Muscle of leg (tissue), 3 donors: ENCODE measurements at regions not wholly inside any gene's neighbourhood (a gene's known extent, or its start where the extent isn't known, plus 50 kb on each side); places are given as distances from the start of the nearest gene placed in this dataset.

Experiments
- DNase-seq: peaks from one replicate; pipeline ENCODE4 v3.0.0; 2013
- H3K27ac ChIP-seq: one replicate; pipeline ENCODE4 v1.5.1; 2013; ENCODE audit warnings: mild to moderate bottlenecking, low read length, control low read depth
- H3K27me3 ChIP-seq: one replicate; pipeline ENCODE4 v1.6.1; 2013; ENCODE audit warnings: low read length; ENCODE audit not compliant: control insufficient read depth, insufficient read depth
- H3K36me3 ChIP-seq: one replicate; pipeline ENCODE4 v1.6.1; 2013; ENCODE audit warnings: low read length; ENCODE audit not compliant: control insufficient read depth, insufficient read depth
- H3K4me1 ChIP-seq: one replicate; pipeline ENCODE4 v1.6.1; 2013; ENCODE audit warnings: low read length; ENCODE audit not compliant: control insufficient read depth, insufficient read depth
- H3K4me3 ChIP-seq: one replicate; pipeline ENCODE4 v1.5.1; 2013; ENCODE audit warnings: low read length, control low read depth
- H3K9me3 ChIP-seq: replicated peaks from 2 replicates; pipeline ENCODE4 v1.6.1; 2013; ENCODE audit warnings: low read depth, low read length; ENCODE audit not compliant: control insufficient read depth
- WGBS: methylation state at CpG from one replicate; pipeline ENCODE4 v1.1.5; 2013; ENCODE audit warnings: missing lambda C conversion rate; ENCODE audit not compliant: insufficient coverage; 5-methylcytosine and 5-hydroxymethylcytosine counted together

- no peak overlapping the region for H3K4me3 ChIP-seq
- no peaks in the 10 kb centered on the region for H3K36me3 ChIP-seq
- no peaks in the 10 kb centered on the region for H3K4me1 ChIP-seq
- H3K27me3 ChIP-seq, result peaks cover 4% of the 10 kb centered on the region
- WGBS, result 76% methylated on average over 4 of the region's 4 CpGs
- H3K9me3 ChIP-seq, result no peaks in the 10 kb centered on the region
- no peak for DNase-seq
- H3K27ac ChIP-seq, result no peak overlapping the region
These were observed 129.6 kb downstream of the SNAPC1 start for GRCh38 chr14:61891810-61892209.

- Histone ChIP-seq H3K27ac (no peak overlapping the region), H3K4me3 (no peak overlapping the region), H3K9me3 (no peaks in the 10 kb centered on the region), H3K27me3 (peaks cover 4% of the 10 kb centered on the region), H3K36me3 (no peaks in the 10 kb centered on the region), H3K4me1 (no peaks in the 10 kb centered on the region)
- WGBS, result 81% methylated on average over 3 of the region's 5 CpGs
- DNase-seq, result no peak
These were observed 131.2 kb downstream of the SNAPC1 start for GRCh38 chr14:61893371-61893940.

- H3K36me3 ChIP-seq, result no peaks in the 10 kb centered on the region
- H3K4me3 ChIP-seq, result no peak overlapping the region
- H3K27me3 ChIP-seq, result peaks cover 6% of the 10 kb centered on the region
- peak; percentile 63 for DNase-seq
- H3K4me1 ChIP-seq, result no peaks in the 10 kb centered on the region
- WGBS, result no CpG with 5 or more reads among the region's 5 CpGs
- H3K9me3 ChIP-seq, result no peaks in the 10 kb centered on the region
- no peak overlapping the region for H3K27ac ChIP-seq
These were observed 132.3 kb downstream of the SNAPC1 start for GRCh38 chr14:61894452-61895077.

GRCh38 chr14:61897300-61897699, 135.1 kb downstream of the SNAPC1 start:
- Histone ChIP-seq H3K36me3 (no peaks in the 10 kb centered on the region), H3K27ac (no peak overlapping the region), H3K9me3 (no peaks in the 10 kb centered on the region), H3K4me3 (no peak overlapping the region), H3K4me1 (no peaks in the 10 kb centered on the region), H3K27me3 (peaks cover 6% of the 10 kb centered on the region)
- no peak for DNase-seq
- 92% methylated on average over 2 of the region's 3 CpGs for WGBS

- no peaks in the 10 kb centered on the region for H3K4me1 ChIP-seq
- H3K4me3 ChIP-seq, result no peak overlapping the region
- WGBS, result 69% methylated on average over 4 of the region's 6 CpGs
- peaks cover 3% of the 10 kb centered on the region for H3K27me3 ChIP-seq
- DNase-seq, result no peak
- H3K9me3 ChIP-seq, result no peaks in the 10 kb centered on the region
- no peak overlapping the region for H3K27ac ChIP-seq
- no peaks in the 10 kb centered on the region for H3K36me3 ChIP-seq
These were observed 136.3 kb downstream of the SNAPC1 start for GRCh38 chr14:61898568-61898967.

GRCh38 chr14:61899497-61899896, 137.3 kb downstream of the SNAPC1 start:
- Histone ChIP-seq H3K27me3 (peaks cover 3% of the 10 kb centered on the region), H3K4me3 (no peak overlapping the region), H3K27ac (no peak overlapping the region), H3K9me3 (no peaks in the 10 kb centered on the region), H3K4me1 (no peaks in the 10 kb centered on the region), H3K36me3 (no peaks in the 10 kb centered on the region)
- WGBS, result 71% methylated on average over 3 of the region's 4 CpGs
- DNase-seq, result no peak

GRCh38 chr14:61904946-61905345, 142.7 kb downstream of the SNAPC1 start:
- Histone ChIP-seq H3K27ac (no peak overlapping the region), H3K4me1 (no peaks in the 10 kb centered on the region), H3K27me3 (no peaks in the 10 kb centered on the region), H3K36me3 (no peaks in the 10 kb centered on the region), H3K4me3 (no peak overlapping the region), H3K9me3 (no peaks in the 10 kb centered on the region)
- WGBS, result 100% methylated on average over 1 of the region's 2 CpGs
- DNase-seq, result no peak

- Histone ChIP-seq H3K4me3 (no peak overlapping the region), H3K4me1 (no peaks in the 10 kb centered on the region), H3K9me3 (no peaks in the 10 kb centered on the region), H3K27ac (no peak overlapping the region), H3K36me3 (no peaks in the 10 kb centered on the region), H3K27me3 (no peaks in the 10 kb centered on the region)
- WGBS, result 40% methylated on average over 1 of the region's 4 CpGs
- no peak for DNase-seq
These were observed 149.4 kb downstream of the SNAPC1 start for GRCh38 chr14:61911574-61911973.

- no peaks in the 10 kb centered on the region for H3K4me1 ChIP-seq
- no CpG with 5 or more reads among the region's 2 CpGs for WGBS
- no peak overlapping the region for H3K27ac ChIP-seq
- H3K9me3 ChIP-seq, result no peaks in the 10 kb centered on the region
- no peaks in the 10 kb centered on the region for H3K36me3 ChIP-seq
- no peak for DNase-seq
- H3K4me3 ChIP-seq, result no peak overlapping the region
- H3K27me3 ChIP-seq, result no peaks in the 10 kb centered on the region
These were observed 156.8 kb downstream of the SNAPC1 start for GRCh38 chr14:61918998-61919397.

- WGBS, result no CpG with 5 or more reads among the region's 4 CpGs
- H3K27ac ChIP-seq, result no peak overlapping the region
- peak; percentile 74 for DNase-seq
- H3K27me3 ChIP-seq, result no peaks in the 10 kb centered on the region
- H3K4me1 ChIP-seq, result no peaks in the 10 kb centered on the region
- H3K4me3 ChIP-seq, result no peak overlapping the region
- no peaks in the 10 kb centered on the region for H3K36me3 ChIP-seq
- H3K9me3 ChIP-seq, result no peaks in the 10 kb centered on the region
These were observed 161.1 kb downstream of the SNAPC1 start for GRCh38 chr14:61923348-61923747.

GRCh38 chr14:61925043-61925442, 162.8 kb downstream of the SNAPC1 start:
- H3K27ac ChIP-seq, result no peak overlapping the region
- no peaks in the 10 kb centered on the region for H3K9me3 ChIP-seq
- H3K27me3 ChIP-seq, result no peaks in the 10 kb centered on the region
- no CpG with 5 or more reads among the region's 5 CpGs for WGBS
- no peaks in the 10 kb centered on the region for H3K36me3 ChIP-seq
- H3K4me3 ChIP-seq, result no peak overlapping the region
- no peaks in the 10 kb centered on the region for H3K4me1 ChIP-seq
- no peak for DNase-seq
